Glutamatergic neuron (in vitro differentiated cells): ENCODE measurements at regions not wholly inside any gene's neighbourhood (a gene's known extent, or its start where the extent isn't known, plus 50 kb on each side); places are given as distances from the start of the nearest gene placed in this dataset.

ENCODE experiments used
- DNase-seq: peaks from one replicate; pipeline ENCODE4 v3.0.0; 2022
- H3K27ac Mint-ChIP-seq: one replicate; pipeline ENCODE4 v1.8.0; 2020; ENCODE audit warnings: mild to moderate bottlenecking, mixed read lengths, inconsistent platforms; ENCODE audit not compliant: unreplicated experiment
- H3K27me3 Mint-ChIP-seq: one replicate; pipeline ENCODE4 v1.8.0; 2020; ENCODE audit warnings: mild to moderate bottlenecking, moderate library complexity, mixed read lengths, inconsistent platforms; ENCODE audit not compliant: unreplicated experiment
- H3K36me3 Mint-ChIP-seq: one replicate; pipeline ENCODE4 v1.8.0; 2020; ENCODE audit warnings: mild to moderate bottlenecking, mixed read lengths, inconsistent platforms; ENCODE audit not compliant: unreplicated experiment
- H3K4me1 Mint-ChIP-seq: one replicate; pipeline ENCODE4 v1.8.0; 2020; ENCODE audit warnings: mild to moderate bottlenecking, low read depth, mixed read lengths, inconsistent platforms; ENCODE audit not compliant: unreplicated experiment
- H3K4me3 Mint-ChIP-seq: one replicate; pipeline ENCODE4 v1.8.0; 2020; ENCODE audit warnings: mild to moderate bottlenecking, mixed read lengths, inconsistent platforms; ENCODE audit not compliant: unreplicated experiment
- H3K9me3 Mint-ChIP-seq: one replicate; pipeline ENCODE4 v1.8.0; 2020; ENCODE audit warnings: mild to moderate bottlenecking, moderate library complexity, mixed read lengths, inconsistent platforms; ENCODE audit not compliant: unreplicated experiment
- CTCF ChIP-seq: fragments of 200-600 bp; sonication (generic); IDR thresholded peaks from one replicate; pipeline ENCODE4 v1.5.0; 2021; ENCODE audit not compliant: partially characterized antibody, unreplicated experiment

- H3K4me1 Mint-ChIP-seq, result no peaks in the 10 kb centered on the region
- TF ChIP-seq CTCF, result no peak
- no peak overlapping the region for H3K4me3 Mint-ChIP-seq
- H3K27ac Mint-ChIP-seq, result no peak overlapping the region
- peaks cover 7% of the 10 kb centered on the region for H3K27me3 Mint-ChIP-seq
- peaks cover 3% of the 10 kb centered on the region for H3K36me3 Mint-ChIP-seq
- peaks cover 4% of the 10 kb centered on the region for H3K9me3 Mint-ChIP-seq
- no peak for DNase-seq
Observed at GRCh38 chr1:30586671-30587070, 136.7 kb downstream of the MATN1 start.

- no peak for TF ChIP-seq CTCF
- Mint-ChIP-seq H3K9me3 (no peaks in the 10 kb centered on the region), H3K27ac (no peak overlapping the region), H3K27me3 (peaks cover 2% of the 10 kb centered on the region), H3K36me3 (no peaks in the 10 kb centered on the region), H3K4me1 (no peaks in the 10 kb centered on the region), H3K4me3 (no peak overlapping the region)
- no peak for DNase-seq
Observed at GRCh38 chr1:30579580-30579979, 143.8 kb downstream of the MATN1 start.

GRCh38 chr1:30575066-30575465 lies 148.3 kb downstream of the MATN1 start:
- Mint-ChIP-seq H3K36me3 (no peaks in the 10 kb centered on the region), H3K4me1 (no peaks in the 10 kb centered on the region), H3K4me3 (no peak overlapping the region), H3K9me3 (no peaks in the 10 kb centered on the region), H3K27ac (no peak overlapping the region), H3K27me3 (no peaks in the 10 kb centered on the region)
- TF ChIP-seq CTCF, result no peak
- DNase-seq, result no peak

- DNase-seq, result no peak
- Mint-ChIP-seq H3K36me3 (no peaks in the 10 kb centered on the region), H3K4me1 (no peaks in the 10 kb centered on the region), H3K27ac (no peak overlapping the region), H3K9me3 (no peaks in the 10 kb centered on the region), H3K4me3 (no peak overlapping the region), H3K27me3 (no peaks in the 10 kb centered on the region)
- no peak for TF ChIP-seq CTCF
Observed at GRCh38 chr1:30572192-30572591, 151.2 kb downstream of the MATN1 start.

- no peak overlapping the region for H3K27ac Mint-ChIP-seq
- no peak overlapping the region for H3K4me3 Mint-ChIP-seq
- no peaks in the 10 kb centered on the region for H3K4me1 Mint-ChIP-seq
- H3K9me3 Mint-ChIP-seq, result no peaks in the 10 kb centered on the region
- H3K36me3 Mint-ChIP-seq, result no peaks in the 10 kb centered on the region
- DNase-seq, result no peak
- TF ChIP-seq CTCF, result no peak
- no peaks in the 10 kb centered on the region for H3K27me3 Mint-ChIP-seq
Observed at GRCh38 chr1:30571380-30571779, 152.0 kb downstream of the MATN1 start.
